OCI-M1 (cell line): ENCODE measurements at regions not wholly inside any gene's neighbourhood (a gene's known extent, or its start where the extent isn't known, plus 50 kb on each side); places are given as distances from the start of the nearest gene placed in this dataset.

ENCODE experiments used
- DNase-seq: peaks from one replicate; lab custom pipeline; 2025; lab: John Stamatoyannopoulos, UW

DNA sequence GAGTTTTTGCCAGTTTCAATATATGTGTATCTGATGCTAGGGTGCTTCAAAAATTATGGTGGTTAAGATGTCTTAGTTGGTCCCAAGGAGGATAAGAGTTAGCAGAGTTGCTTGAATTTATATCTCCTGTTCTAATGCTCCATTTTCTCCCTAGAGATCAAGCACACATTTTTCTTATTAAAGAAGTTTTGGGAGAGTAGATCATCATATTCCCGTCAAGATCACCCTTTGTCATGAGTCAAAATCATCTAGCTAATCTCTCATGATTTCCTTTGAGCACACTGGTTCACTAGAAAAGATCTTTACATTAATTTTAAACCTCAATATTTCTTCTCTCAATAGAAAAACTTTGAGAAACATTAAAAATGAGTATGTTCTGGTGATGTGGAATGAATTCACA is 429.9 kb upstream of the SEMA3A start:
- DNase-seq: no peak

GRCh38 chr7:84617265-84618030 is 422.9 kb upstream of the SEMA3A start:
- DNase-seq: no peak

GRCh38 chr7:84614821-84615501 is 420.4 kb upstream of the SEMA3A start:
- peak; percentile 71 for DNase-seq

- no peak for DNase-seq
Observed at GRCh38 chr7:84612981-84613681, 418.5 kb upstream of the SEMA3A start.

DNA sequence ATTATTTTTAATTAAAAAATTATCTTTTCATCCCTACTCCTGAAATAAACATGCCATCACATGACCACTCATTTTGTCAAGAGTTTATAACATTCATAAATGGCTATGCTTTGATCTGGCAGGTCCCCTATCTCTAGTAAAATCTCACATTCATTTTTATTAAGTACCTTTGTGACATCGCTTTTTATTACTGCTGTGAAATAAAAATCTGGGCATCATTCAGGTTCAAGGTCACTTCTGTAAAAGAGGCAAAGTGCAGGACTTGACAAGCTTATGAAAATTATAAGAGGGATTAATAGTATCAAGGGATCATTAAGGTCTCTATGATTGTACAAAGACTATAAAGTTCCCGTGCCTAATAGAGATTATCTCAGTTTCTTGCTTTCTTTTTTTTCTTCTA is 416.8 kb upstream of the SEMA3A start:
- no peak for DNase-seq

DNA sequence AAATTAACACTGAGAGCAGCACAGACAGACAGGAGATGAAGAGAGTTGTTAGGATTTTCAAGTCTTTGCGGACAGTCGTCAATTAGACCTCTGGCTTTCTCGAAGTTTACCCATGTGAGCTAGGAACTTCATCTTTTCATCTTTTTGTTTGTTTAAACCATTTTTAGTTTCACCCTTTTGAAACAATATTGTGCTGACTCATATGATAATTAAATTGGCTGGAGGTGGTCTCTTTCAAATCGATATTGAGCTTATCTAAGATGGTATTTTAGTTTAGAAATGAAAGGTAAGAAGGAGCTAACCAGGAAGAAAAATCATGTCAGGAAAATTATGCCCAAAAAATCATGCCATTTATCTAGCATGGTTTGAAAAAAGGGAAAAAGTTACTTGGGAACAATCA is 415.8 kb upstream of the SEMA3A start:
- no peak for DNase-seq

DNA sequence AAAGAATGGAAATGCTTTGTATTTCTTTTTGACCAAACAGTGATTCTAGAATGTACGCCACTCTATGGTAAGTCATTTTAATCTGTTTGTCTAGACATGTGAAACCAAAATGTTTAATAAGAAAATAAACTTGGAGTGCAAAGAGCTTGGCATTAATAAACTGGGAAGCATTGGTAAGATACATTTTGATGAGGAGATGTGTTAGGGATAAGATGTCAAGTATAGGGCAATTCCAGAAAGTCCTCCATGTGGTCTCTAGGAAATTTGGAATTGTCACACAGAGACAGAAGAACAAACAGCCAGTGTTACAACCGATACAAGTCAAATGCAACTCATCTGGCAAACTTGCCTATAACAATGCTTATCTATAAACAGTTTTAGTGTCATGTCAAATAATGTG is 410.7 kb upstream of the SEMA3A start:
- no peak for DNase-seq

DNA sequence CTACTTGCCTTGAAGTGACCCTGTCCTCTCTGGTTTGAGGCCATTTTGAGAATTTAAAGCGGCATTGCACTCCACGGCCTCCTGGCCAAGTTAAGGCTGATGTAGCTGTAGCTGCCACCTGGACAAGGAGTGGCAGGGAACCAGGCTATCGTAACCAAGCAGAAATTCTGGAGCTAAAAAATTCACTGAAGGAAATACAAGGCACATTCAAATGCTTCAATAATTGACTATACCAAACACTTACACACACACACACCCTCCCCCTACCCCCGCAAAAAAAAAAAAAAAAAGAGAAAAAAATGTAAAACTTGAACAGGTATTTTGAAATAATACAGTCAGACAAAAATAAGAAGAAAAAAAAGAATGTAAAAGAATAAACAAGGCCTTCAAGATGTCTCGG is 409.0 kb upstream of the SEMA3A start:
- no peak for DNase-seq

- no peak for DNase-seq
Observed at GRCh38 chr7:84595026-84595425, 400.4 kb upstream of the SEMA3A start.

DNA sequence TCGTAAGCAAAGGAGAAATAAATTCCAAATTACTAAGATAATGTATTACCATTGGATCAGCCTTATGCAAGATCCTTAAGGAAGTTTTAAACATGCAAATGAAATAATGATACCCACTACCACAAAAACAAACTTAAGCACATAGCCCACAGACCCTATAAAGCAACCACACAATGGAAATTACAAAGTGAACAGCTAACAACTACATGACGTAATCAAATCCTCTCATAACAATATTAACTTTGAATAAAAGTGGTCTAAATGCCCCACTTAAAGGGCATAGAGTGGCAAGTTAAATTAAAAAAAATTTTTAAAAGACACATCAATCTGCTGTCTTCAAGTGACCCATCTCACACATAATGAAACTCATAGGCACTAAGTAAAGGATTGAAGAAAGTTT is 397.3 kb upstream of the SEMA3A start:
- no peak for DNase-seq

- DNase-seq: no peak
Observed at GRCh38 chr7:84589012-84589411, 394.4 kb upstream of the SEMA3A start.

- no peak for DNase-seq
Observed at GRCh38 chr7:84583331-84583730, 388.7 kb upstream of the SEMA3A start.

DNA sequence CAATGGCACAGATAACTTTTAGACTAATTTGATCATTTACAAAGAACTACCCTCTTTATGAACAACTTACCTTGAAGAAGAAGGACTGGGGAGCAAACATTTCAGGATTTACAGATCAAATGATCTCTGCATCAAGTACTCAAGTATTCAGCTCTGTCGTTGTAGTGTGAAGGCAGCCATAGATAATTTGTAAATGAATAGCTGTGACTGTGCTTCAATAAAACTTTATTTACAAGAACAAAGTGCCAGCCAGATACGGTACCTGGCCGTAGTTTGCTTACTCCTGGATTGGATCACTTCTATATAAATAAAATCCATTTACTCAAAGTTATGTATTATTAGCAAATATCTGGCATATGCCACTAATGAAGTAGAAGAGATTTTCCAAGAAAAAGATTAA is 388.2 kb upstream of the SEMA3A start:
- no peak for DNase-seq

DNA sequence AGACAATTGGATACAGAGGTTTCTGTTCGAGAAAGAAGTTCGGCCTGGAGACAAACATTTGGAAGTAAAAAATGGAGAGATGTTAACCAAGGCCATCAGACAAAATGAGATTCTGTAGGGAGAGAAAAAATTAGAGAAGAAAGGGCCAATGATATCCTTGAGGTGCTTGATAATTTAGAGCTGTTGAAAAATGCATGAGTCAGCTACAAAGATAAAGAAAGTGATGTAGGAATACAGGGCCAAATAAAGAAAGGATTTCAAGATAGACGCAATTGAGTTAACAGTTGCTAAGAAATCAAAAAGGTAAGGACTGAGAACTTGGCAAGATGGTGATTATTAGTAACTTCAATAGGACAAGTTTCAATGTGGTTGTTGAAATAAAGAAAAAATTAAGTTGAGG is 384.2 kb upstream of the SEMA3A start:
- no peak for DNase-seq

- peak; percentile 45 for DNase-seq
Observed at GRCh38 chr7:84568781-84569180, 374.2 kb upstream of the SEMA3A start.

GRCh38 chr7:84565345-84566074 is 370.9 kb upstream of the SEMA3A start:
- DNase-seq: no peak

GRCh38 chr7:84553711-84554110 is 359.1 kb upstream of the SEMA3A start:
- no peak for DNase-seq

DNA sequence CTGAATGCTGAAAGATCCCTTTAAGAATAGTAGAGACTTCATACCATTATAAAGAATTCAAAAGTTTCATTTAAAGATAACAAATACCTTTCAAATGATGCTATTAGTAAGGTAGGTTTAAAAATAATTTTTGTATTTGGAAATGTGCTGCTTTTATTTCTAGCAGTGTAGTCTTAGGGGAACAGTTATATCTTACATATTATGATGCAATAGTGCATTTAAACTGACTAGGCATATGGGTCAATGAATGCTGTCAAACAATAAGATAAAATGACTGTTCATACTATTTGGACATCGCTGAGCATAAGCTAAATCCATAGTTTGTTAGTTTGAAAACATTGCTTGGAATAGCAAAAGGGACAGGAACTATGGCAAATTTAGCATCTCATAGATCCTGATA is 354.8 kb upstream of the SEMA3A start:
- DNase-seq: peak; percentile 54

DNA sequence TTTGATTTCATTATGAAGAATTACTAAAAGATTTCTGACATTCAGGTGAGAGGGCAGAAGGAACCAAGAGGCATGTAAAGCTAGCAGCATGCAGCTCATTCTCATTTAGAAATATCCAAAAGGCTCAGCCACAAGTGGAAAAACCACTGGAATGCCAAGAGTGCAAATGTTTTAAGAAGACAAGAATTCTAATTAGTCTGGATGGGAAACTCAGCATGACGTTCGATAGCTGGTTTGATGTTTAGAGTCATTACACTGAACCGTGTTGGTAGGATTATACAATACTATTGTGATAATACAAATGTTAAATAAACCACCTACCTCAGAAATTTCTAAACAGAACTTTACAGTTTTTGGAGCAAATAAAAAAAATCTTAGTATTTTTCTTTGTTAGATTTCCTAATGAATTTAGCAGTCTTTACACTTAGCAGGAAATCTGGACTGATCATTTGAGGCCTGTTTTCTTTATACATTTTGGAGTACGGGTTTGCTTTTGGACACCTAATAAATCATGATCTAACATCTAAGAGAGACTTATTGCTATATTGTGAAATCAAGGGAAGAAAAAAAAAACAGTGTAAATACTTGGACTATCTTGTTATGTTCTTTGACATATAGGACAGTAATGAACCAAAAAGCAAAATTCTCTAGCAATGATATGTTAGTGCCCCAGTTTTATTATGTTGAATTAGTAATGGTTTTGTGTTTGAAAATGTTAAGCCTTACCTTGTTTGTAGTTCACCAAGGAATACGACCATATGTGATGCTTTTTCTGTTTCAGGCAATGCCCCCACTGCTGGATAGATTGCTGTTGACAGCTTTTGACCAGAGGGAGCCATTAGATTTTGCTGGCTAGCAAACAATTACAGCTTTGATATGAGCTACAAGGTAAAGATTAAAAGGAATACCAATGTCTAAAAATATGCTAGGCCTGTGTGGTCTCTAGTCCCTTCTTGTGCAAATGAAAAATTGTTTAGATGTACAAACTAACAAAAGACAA is 354.1 kb upstream of the SEMA3A start:
- no peak for DNase-seq

- DNase-seq: no peak
Observed at GRCh38 chr7:84547331-84547730, 352.7 kb upstream of the SEMA3A start.

- no peak for DNase-seq
Observed at GRCh38 chr7:84546403-84546802, 351.8 kb upstream of the SEMA3A start.
